ENCODE measurements at regions not wholly inside any gene's neighbourhood (a gene's known extent, or its start where the extent isn't known, plus 50 kb on each side); places are given as distances from the start of the nearest gene placed in this dataset.

DNA sequence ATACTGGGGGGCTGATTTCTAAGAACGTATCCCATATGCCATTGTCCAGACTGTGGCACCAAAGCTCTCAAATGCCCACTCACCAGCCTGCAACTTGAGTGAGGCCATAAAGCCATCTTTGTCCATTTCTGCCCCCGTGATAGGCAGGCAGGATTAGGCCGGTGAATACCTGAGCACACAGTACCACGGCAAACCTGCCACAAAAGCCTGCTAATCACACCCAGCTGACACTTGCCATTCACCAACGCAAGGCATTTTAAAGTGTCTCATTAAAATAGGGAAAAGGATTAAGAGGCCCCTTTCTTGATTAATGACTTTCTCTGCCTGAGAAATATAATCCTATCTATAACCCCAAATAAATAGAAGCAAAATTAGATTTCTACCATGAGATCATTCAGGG, 111.4 kb upstream of the NANOS1 start:
- peak overlapping the region; percentile 33 for H3K27ac ChIP-seq
- H3K36me3 ChIP-seq = no peaks in the 10 kb centered on the region
- peaks cover 2% of the 10 kb centered on the region for H3K9me3 ChIP-seq (ENCODE audit: severe bottlenecking)
- TF ChIP-seq, protein P1, sequence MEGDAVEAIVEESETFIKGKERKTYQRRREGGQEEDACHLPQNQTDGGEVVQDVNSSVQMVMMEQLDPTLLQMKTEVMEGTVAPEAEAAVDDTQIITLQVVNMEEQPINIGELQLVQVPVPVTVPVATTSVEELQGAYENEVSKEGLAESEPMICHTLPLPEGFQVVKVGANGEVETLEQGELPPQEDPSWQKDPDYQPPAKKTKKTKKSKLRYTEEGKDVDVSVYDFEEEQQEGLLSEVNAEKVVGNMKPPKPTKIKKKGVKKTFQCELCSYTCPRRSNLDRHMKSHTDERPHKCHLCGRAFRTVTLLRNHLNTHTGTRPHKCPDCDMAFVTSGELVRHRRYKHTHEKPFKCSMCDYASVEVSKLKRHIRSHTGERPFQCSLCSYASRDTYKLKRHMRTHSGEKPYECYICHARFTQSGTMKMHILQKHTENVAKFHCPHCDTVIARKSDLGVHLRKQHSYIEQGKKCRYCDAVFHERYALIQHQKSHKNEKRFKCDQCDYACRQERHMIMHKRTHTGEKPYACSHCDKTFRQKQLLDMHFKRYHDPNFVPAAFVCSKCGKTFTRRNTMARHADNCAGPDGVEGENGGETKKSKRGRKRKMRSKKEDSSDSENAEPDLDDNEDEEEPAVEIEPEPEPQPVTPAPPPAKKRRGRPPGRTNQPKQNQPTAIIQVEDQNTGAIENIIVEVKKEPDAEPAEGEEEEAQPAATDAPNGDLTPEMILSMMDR (IDR thresholded peaks at IDR 0.05; ENCODE audit: low read depth, low read length) = no peak
- peak; percentile 65 for DNase-seq
- no peaks in the 10 kb centered on the region for H3K27me3 ChIP-seq (ENCODE audit: insufficient read depth, low read depth, severe bottlenecking)
- no peak overlapping the region; the same call in 1 of the 2 replicates for H3K4me3 ChIP-seq (ENCODE audit: low read depth, low read length)

DNA sequence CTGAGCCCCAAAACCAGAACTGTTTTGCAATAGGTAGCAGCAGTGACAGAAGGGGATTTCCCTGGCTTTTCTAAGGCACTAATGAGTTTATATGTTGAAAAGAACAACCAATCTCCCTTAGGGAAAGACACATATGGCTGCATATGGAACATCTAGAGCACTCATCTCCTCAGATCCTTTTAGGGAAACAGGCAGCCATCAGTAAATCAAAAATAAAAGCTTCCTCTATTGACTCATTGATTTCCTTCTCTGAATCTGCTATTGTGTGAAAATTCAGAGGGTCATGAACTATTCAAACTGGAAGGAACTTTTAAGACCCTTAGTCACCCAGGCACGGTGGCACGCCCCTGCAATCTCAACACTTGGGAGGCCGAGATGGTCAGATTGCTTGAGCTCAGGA, 110.9 kb upstream of the NANOS1 start:
- TF ChIP-seq, protein P1 (IDR thresholded peaks at IDR 0.05; ENCODE audit: low read depth, low read length) = no peak
- Histone ChIP-seq H3K36me3 (no peaks in the 10 kb centered on the region), H3K4me3 (ENCODE audit: low read depth, low read length) (no peak overlapping the region), H3K27me3 (ENCODE audit: insufficient read depth, low read depth, severe bottlenecking) (no peaks in the 10 kb centered on the region), H3K27ac (peak overlapping the region; percentile 33), H3K9me3 (ENCODE audit: severe bottlenecking) (peaks cover 2% of the 10 kb centered on the region)
- no peak for DNase-seq

DNA sequence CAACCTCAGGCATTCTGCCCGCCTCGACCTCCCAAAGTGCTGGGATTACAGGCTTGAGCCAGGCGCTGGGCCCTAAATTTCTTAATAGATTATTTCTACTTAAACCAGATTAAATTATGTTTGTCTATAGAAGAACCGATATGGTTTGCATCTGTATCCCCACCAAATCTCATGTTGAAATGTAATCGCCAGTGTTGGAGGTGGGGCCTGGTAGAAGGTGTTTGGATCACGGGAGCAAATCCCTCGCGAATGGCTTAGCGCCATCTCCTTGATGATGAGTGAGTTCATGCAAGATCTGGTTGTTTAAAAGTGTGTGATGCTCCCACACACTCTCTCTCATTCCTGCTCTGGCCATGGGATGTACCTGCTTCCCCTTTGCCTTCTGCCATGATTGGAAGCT, 109.3 kb upstream of the NANOS1 start:
- H3K36me3 ChIP-seq = no peaks in the 10 kb centered on the region
- peaks cover 2% of the 10 kb centered on the region for H3K9me3 ChIP-seq (ENCODE audit: severe bottlenecking)
- H3K27me3 ChIP-seq (ENCODE audit: insufficient read depth, low read depth, severe bottlenecking) = no peaks in the 10 kb centered on the region
- no peak overlapping the region for H3K4me3 ChIP-seq (ENCODE audit: low read depth, low read length)
- no peak overlapping the region for H3K27ac ChIP-seq
- no peak for DNase-seq
- TF ChIP-seq, protein P1 (IDR thresholded peaks at IDR 0.05; ENCODE audit: low read depth, low read length) = no peak

DNA sequence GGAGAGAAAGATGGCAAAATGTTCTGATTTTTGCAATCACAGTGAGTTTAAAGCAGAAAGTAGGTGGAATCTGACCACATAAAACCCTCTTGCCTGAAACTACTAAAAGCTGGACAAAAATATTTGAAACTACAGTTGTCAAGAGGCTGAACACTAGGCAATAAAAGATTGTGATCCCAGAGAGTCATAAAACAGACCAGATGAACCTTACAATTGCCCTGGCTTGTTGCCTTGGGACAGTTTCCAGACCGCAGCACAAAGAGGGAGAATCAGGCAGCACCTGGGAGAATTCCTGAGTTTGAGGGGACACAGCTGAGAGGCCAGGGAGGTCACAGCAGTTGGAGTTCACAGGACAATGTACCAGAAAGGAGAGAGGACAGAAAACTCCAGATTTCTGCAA, 107.3 kb upstream of the NANOS1 start:
- no peak overlapping the region for H3K4me3 ChIP-seq (ENCODE audit: low read depth, low read length)
- peaks cover 2% of the 10 kb centered on the region for H3K9me3 ChIP-seq (ENCODE audit: severe bottlenecking)
- DNase-seq = no peak
- H3K27me3 ChIP-seq (ENCODE audit: insufficient read depth, low read depth, severe bottlenecking) = no peaks in the 10 kb centered on the region
- H3K27ac ChIP-seq = no peak overlapping the region
- TF ChIP-seq, protein P1 (IDR thresholded peaks at IDR 0.05; ENCODE audit: low read depth, low read length) = no peak
- no peaks in the 10 kb centered on the region for H3K36me3 ChIP-seq

DNA sequence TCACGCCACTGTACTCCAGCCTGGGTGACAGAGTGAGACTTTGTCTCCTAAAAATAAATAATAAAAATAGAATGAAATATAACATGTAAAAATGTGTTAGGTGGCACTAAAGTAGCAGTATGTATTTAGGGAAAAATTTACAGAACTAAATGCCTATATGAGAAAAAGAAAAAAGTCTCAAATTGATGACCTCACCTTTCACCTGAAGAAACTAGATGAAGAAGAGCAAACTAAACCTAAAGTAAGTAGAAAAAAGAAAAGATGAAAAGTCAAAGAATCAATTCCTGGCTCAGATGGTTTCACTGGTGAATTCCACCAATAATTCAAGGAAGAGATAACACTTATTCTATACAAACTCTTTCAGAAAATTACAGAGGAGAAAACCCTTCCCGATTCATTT, 106.5 kb upstream of the NANOS1 start:
- TF ChIP-seq, protein P1 (IDR thresholded peaks at IDR 0.05; ENCODE audit: low read depth, low read length) = no peak
- Histone ChIP-seq H3K36me3 (no peaks in the 10 kb centered on the region), H3K4me3 (ENCODE audit: low read depth, low read length) (no peak overlapping the region), H3K9me3 (ENCODE audit: severe bottlenecking) (peaks cover 2% of the 10 kb centered on the region), H3K27me3 (ENCODE audit: insufficient read depth, low read depth, severe bottlenecking) (no peaks in the 10 kb centered on the region), H3K27ac (no peak overlapping the region)
- no peak for DNase-seq

DNA sequence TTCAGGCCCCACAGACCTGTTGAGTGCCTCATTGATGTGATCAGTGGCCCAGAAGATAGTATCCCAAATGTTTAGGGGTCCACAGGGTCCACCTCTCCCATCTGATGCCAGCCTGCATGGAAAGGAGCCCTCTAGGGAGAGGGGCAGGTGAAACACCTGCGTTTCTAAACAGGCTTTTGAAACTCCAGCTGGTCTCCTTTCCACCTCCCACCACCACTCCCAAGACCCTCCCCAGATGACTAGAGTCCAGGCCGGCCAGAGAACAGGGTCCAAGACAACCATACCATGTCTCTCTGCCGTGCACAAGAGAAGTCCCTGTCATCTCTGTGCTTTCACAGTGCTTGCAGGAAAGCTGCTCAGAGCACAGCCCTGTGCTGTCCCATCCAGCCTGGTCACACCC, 105.0 kb upstream of the NANOS1 start:
- Histone ChIP-seq H3K36me3 (no peaks in the 10 kb centered on the region), H3K4me3 (ENCODE audit: low read depth, low read length) (no peak overlapping the region), H3K27me3 (ENCODE audit: insufficient read depth, low read depth, severe bottlenecking) (no peaks in the 10 kb centered on the region), H3K27ac (no peak overlapping the region), H3K9me3 (ENCODE audit: severe bottlenecking) (peaks cover 2% of the 10 kb centered on the region)
- TF ChIP-seq, protein P1 (IDR thresholded peaks at IDR 0.05; ENCODE audit: low read depth, low read length) = no peak
- DNase-seq = no peak
